WTC11 (cell line): ENCODE measurements at regions not wholly inside any gene's neighbourhood (a gene's known extent, or its start where the extent isn't known, plus 50 kb on each side); places are given as distances from the start of the nearest gene placed in this dataset.
"Not testable (repeated sequence)": the region's sequence is repeated elsewhere in the genome, so short reads cannot be mapped to it uniquely, and the experiment has no call there.

Experiments used
- ATAC-seq: fragments of 200-7000 bp; cut with Tn5 transposase; 2 replicates; pipeline ENCODE4 v1.10.0; 2021; ENCODE audit warnings: mild to moderate bottlenecking, moderate library complexity
- CTCF ChIA-PET: fragments of 300-600 bp; sonication (Branson Sonifier 250); formaldehyde crosslinking; loops from one replicate; lab custom pipeline; 2021; ENCODE audit warnings: antibody characterized with exemption; lab: Charles Lee
- POLR2A ChIA-PET: fragments of 350-600 bp; sonication (Branson Sonifier 250); formaldehyde crosslinking; loops from one replicate; lab custom pipeline; 2021; ENCODE audit warnings: antibody characterized with exemption; lab: Charles Lee
- DNase-seq: peaks from one replicate; pipeline ENCODE4 v3.0.0; 2021; ENCODE audit warnings: low spot score
- H3K27ac Mint-ChIP-seq: 2 replicates; pipeline ENCODE4 v1.8.0; 2021; ENCODE audit warnings: mixed read lengths
- H3K27me3 Mint-ChIP-seq: 2 replicates; pipeline ENCODE4 v1.8.0; 2021; ENCODE audit warnings: low read depth, mild to moderate bottlenecking, moderate library complexity, mixed read lengths
- H3K36me3 Mint-ChIP-seq: 2 replicates; pipeline ENCODE4 v1.8.0; 2021; ENCODE audit warnings: mixed read lengths
- H3K4me1 Mint-ChIP-seq: 2 replicates; pipeline ENCODE4 v1.8.0; 2022; ENCODE audit warnings: mixed read lengths
- H3K4me3 Mint-ChIP-seq: 2 replicates; pipeline ENCODE4 v1.8.0; 2021; ENCODE audit warnings: mild to moderate bottlenecking, moderate library complexity, mixed read lengths
- H3K9me3 Mint-ChIP-seq: 2 replicates; pipeline ENCODE4 v1.8.0; 2021; ENCODE audit warnings: mixed read lengths
- CBFB ChIP-seq: sonication (generic); formaldehyde crosslinking; IDR thresholded peaks from 2 replicates; pipeline ENCODE4 v1.8.1; 2022; ENCODE audit warnings: mild to moderate bottlenecking, low read depth, missing genetic modification reagents
- EMX1 ChIP-seq: fragments of 250-450 bp; sonication (Bioruptor Pico); IDR thresholded peaks from 2 replicates; pipeline ENCODE4 v1.8.0; 2021; ENCODE audit warnings: mild to moderate bottlenecking
- ETV6 ChIP-seq: sonication (generic); formaldehyde crosslinking; IDR thresholded peaks from 2 replicates; pipeline ENCODE4 v1.8.1; 2022; ENCODE audit warnings: mild to moderate bottlenecking, missing genetic modification reagents
- FOXP1 ChIP-seq: sonication (generic); formaldehyde crosslinking; IDR thresholded peaks from 2 replicates; pipeline ENCODE4 v1.8.0; 2022; ENCODE audit warnings: missing genetic modification reagents, mild to moderate bottlenecking, moderate library complexity, borderline replicate concordance
- HMGXB4 ChIP-seq: sonication (generic); formaldehyde crosslinking; IDR thresholded peaks from 2 replicates; pipeline ENCODE4 v1.8.1; 2023; ENCODE audit warnings: mild to moderate bottlenecking, moderate library complexity, missing genetic modification reagents
- IRF2 ChIP-seq: sonication (generic); formaldehyde crosslinking; IDR thresholded peaks from 2 replicates; pipeline ENCODE4 v1.8.0; 2022; ENCODE audit warnings: low read depth, missing genetic modification reagents, borderline replicate concordance
- JAZF1 ChIP-seq: fragments of 250-450 bp; sonication (Bioruptor Pico); IDR thresholded peaks from 2 replicates; pipeline ENCODE4 v1.9.0; 2021; ENCODE audit warnings: moderate library complexity, mild to moderate bottlenecking, inconsistent platforms
- JUN ChIP-seq: sonication (generic); formaldehyde crosslinking; IDR thresholded peaks from 2 replicates; pipeline ENCODE4 v1.8.0; 2023; ENCODE audit warnings: mild to moderate bottlenecking, missing genetic modification reagents
- NR1H2 ChIP-seq: sonication (generic); formaldehyde crosslinking; IDR thresholded peaks from 2 replicates; pipeline ENCODE4 v1.9.0; 2021; ENCODE audit warnings: mild to moderate bottlenecking, moderate library complexity, missing genetic modification reagents
- OVOL2 ChIP-seq: fragments of 250-450 bp; sonication (Bioruptor Pico); IDR thresholded peaks from 2 replicates; pipeline ENCODE4 v1.9.0; 2021; ENCODE audit warnings: mild to moderate bottlenecking, borderline replicate concordance
- PRRX2 ChIP-seq: fragments of 250-450 bp; sonication (Bioruptor Pico); IDR thresholded peaks from 2 replicates; pipeline ENCODE4 v1.8.0; 2021; ENCODE audit warnings: mild to moderate bottlenecking
- RELA ChIP-seq: sonication (generic); formaldehyde crosslinking; IDR thresholded peaks from 2 replicates; pipeline ENCODE4 v1.8.1; 2022; ENCODE audit warnings: missing genetic modification reagents, mild to moderate bottlenecking, borderline replicate concordance
- RORB ChIP-seq: fragments of 250-450 bp; sonication (Bioruptor Pico); IDR thresholded peaks from 2 replicates; pipeline ENCODE4 v1.9.0; 2021; ENCODE audit warnings: mild to moderate bottlenecking
- SMAD4 ChIP-seq: sonication (generic); formaldehyde crosslinking; IDR thresholded peaks from 2 replicates; pipeline ENCODE4 v1.8.0; 2022; ENCODE audit warnings: mild to moderate bottlenecking, missing genetic modification reagents
- SOX15 ChIP-seq: fragments of 250-450 bp; sonication (Bioruptor Pico); IDR thresholded peaks from 2 replicates; pipeline ENCODE4 v1.9.0; 2021; ENCODE audit warnings: mild to moderate bottlenecking
- SP1 ChIP-seq: sonication (generic); formaldehyde crosslinking; conservative IDR thresholded peaks from 2 replicates; pipeline ENCODE4 v1.8.1; 2022; ENCODE audit warnings: missing genetic modification reagents
- TEAD1 ChIP-seq: sonication (generic); formaldehyde crosslinking; IDR thresholded peaks from 2 replicates; pipeline ENCODE4 v1.8.0; 2022; ENCODE audit warnings: mild to moderate bottlenecking, missing genetic modification reagents
- ZNF121 ChIP-seq: sonication (generic); formaldehyde crosslinking; IDR thresholded peaks from 2 replicates; pipeline ENCODE4 v1.8.0; 2023; ENCODE audit warnings: missing genetic modification reagents
- ZNF138 ChIP-seq: sonication (generic); formaldehyde crosslinking; conservative IDR thresholded peaks from 2 replicates; pipeline ENCODE4 v1.8.1; 2022; ENCODE audit warnings: mild to moderate bottlenecking, moderate library complexity, missing genetic modification reagents
- ZNF317 ChIP-seq: sonication (generic); formaldehyde crosslinking; IDR thresholded peaks from 2 replicates; pipeline ENCODE4 v1.8.1; 2023; ENCODE audit warnings: low read depth, mild to moderate bottlenecking, moderate library complexity, missing genetic modification reagents, borderline replicate concordance
- ZNF671 ChIP-seq: fragments of 250-450 bp; sonication (Bioruptor Pico); IDR thresholded peaks from 2 replicates; pipeline ENCODE4 v1.8.0; 2021; ENCODE audit warnings: mild to moderate bottlenecking
- ZSCAN18 ChIP-seq: fragments of 250-450 bp; sonication (Bioruptor Pico); IDR thresholded peaks from 2 replicates; pipeline ENCODE4 v2.1.2; 2022; ENCODE audit warnings: mild to moderate bottlenecking, moderate library complexity
- TF ChIP-seq, protein P1 (sequence below): sonication (generic); formaldehyde crosslinking; IDR thresholded peaks from 2 replicates; pipeline ENCODE4 v1.8.0; 2023; ENCODE audit warnings: mild to moderate bottlenecking, missing genetic modification reagents
- TF ChIP-seq, protein P2 (sequence below): sonication (generic); formaldehyde crosslinking; IDR thresholded peaks from 2 replicates; pipeline ENCODE4 v1.8.1; 2022; ENCODE audit warnings: low read depth, mild to moderate bottlenecking, moderate library complexity, missing genetic modification reagents, borderline replicate concordance

DNA sequence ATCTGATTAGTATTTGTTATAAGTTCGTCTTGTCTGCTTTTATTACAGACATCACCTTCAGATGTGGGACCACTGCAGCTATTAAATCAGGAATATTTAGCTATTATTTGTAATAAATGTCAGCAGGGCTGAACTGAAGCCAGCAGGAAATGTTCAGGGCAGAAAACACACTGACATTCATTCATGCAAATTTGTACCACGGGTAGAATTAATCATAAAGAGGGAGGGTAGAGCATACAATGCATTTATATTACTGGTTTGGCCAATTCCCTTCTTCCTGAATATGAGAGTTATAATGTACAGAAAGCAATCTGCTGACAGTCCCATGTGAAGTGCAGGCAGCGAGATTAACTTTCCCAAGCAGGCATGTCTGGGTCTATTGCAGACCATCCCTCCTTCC lies 117.3 kb upstream of the NUDT12 start (continued):
- TF ChIP-seq TEAD1 (CRISPR knock-in tag) (no peak), NR1H2 (CRISPR knock-in tag) (no peak), ZSCAN18 (CRISPR knock-in tag) (no peak), ETV6 (CRISPR knock-in tag) (no peak), SP1 (CRISPR knock-in tag) (no peak), RORB (no peak), ZNF671 (CRISPR knock-in tag) (no peak), ZNF317 (no peak), EMX1 (no peak)
- TF ChIP-seq, protein P1, sequence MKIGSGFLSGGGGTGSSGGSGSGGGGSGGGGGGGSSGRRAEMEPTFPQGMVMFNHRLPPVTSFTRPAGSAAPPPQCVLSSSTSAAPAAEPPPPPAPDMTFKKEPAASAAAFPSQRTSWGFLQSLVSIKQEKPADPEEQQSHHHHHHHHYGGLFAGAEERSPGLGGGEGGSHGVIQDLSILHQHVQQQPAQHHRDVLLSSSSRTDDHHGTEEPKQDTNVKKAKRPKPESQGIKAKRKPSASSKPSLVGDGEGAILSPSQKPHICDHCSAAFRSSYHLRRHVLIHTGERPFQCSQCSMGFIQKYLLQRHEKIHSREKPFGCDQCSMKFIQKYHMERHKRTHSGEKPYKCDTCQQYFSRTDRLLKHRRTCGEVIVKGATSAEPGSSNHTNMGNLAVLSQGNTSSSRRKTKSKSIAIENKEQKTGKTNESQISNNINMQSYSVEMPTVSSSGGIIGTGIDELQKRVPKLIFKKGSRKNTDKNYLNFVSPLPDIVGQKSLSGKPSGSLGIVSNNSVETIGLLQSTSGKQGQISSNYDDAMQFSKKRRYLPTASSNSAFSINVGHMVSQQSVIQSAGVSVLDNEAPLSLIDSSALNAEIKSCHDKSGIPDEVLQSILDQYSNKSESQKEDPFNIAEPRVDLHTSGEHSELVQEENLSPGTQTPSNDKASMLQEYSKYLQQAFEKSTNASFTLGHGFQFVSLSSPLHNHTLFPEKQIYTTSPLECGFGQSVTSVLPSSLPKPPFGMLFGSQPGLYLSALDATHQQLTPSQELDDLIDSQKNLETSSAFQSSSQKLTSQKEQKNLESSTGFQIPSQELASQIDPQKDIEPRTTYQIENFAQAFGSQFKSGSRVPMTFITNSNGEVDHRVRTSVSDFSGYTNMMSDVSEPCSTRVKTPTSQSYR = no peak
- TF ChIP-seq, protein P2, sequence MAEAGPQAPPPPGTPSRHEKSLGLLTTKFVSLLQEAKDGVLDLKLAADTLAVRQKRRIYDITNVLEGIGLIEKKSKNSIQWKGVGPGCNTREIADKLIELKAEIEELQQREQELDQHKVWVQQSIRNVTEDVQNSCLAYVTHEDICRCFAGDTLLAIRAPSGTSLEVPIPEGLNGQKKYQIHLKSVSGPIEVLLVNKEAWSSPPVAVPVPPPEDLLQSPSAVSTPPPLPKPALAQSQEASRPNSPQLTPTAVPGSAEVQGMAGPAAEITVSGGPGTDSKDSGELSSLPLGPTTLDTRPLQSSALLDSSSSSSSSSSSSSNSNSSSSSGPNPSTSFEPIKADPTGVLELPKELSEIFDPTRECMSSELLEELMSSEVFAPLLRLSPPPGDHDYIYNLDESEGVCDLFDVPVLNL (CRISPR knock-in tag) = no peak

DNA sequence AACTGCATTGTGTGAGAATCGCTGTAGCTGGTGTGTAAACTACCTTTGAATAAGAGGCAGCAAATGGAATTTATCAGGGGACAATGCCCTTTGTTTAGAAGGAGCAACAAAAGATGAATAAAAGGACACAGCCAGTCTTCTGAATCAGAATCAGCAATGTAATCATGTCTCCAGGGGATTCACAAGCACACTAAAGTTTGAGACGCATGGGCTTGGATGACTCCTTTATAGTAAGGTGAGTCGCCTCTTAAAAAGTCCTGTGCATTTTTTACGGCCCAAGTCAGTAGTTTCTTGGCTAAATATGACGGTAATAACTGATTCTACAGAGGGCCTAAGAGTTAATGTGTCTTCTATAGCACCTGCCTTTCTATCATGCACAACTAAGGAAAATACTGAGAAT lies 113.6 kb upstream of the NUDT12 start:
- DNase-seq, H3K36me3 Mint-ChIP-seq, H3K27me3 Mint-ChIP-seq, H3K4me1 Mint-ChIP-seq, CTCF ChIA-PET, POLR2A ChIA-PET, H3K9me3 Mint-ChIP-seq, ATAC-seq, H3K27ac Mint-ChIP-seq, H3K4me3 Mint-ChIP-seq: not testable (repeated sequence)

DNA sequence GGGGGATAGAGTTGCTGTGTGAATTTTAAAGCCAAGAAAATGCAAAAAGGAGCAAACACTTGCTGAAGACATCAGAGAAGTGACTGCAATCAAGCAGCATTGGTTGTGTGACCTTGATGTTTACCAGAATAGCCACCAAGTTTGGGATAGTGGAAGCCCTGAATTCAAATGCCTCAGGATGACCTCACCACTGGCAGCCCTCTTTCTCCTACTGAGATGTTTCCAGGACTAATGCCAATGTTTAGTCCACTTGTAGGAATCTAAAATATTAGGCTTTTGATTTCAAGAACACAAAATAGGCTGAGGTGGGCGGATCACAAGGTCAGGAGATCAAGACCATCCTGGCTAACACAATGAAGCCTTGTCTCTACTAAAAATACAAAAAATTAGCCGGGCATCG lies 112.2 kb upstream of the NUDT12 start:
- CTCF ChIA-PET = no interaction called here

More for the DNA sequence above, 112.2 kb upstream of the NUDT12 start:
- H3K27ac Mint-ChIP-seq = no peak overlapping the region
- H3K9me3 Mint-ChIP-seq = no peaks in the 10 kb centered on the region
- H3K4me3 Mint-ChIP-seq = no peak overlapping the region
- no peak for TF ChIP-seq ZNF317
- no peak for TF ChIP-seq SOX15 (CRISPR knock-in tag)
- TF ChIP-seq CBFB (CRISPR knock-in tag) = no peak
- TF ChIP-seq NR1H2 (CRISPR knock-in tag) = no peak
- TF ChIP-seq, protein P2 (CRISPR knock-in tag) = no peak
- TF ChIP-seq HMGXB4 = no peak
- TF ChIP-seq IRF2 (CRISPR knock-in tag) = no peak
- TF ChIP-seq FOXP1 = no peak
- no peak for TF ChIP-seq JAZF1
- TF ChIP-seq PRRX2 (CRISPR knock-in tag) = no peak
- no peak for TF ChIP-seq JUN (CRISPR knock-in tag)
- TF ChIP-seq ZNF121 = no peak
- TF ChIP-seq ZNF138 (CRISPR knock-in tag) = no peak
- TF ChIP-seq ETV6 (CRISPR knock-in tag) = no peak
- TF ChIP-seq SMAD4 (CRISPR knock-in tag) = no peak
- no peak for TF ChIP-seq RELA (CRISPR knock-in tag)
- no peak for TF ChIP-seq OVOL2 (CRISPR knock-in tag)
- DNase-seq (no peak), ATAC-seq (no peak)
- POLR2A ChIA-PET = no interaction called here
- H3K27me3 Mint-ChIP-seq = no peaks in the 10 kb centered on the region
- H3K36me3 Mint-ChIP-seq = no peaks in the 10 kb centered on the region
- H3K4me1 Mint-ChIP-seq = peaks cover 6% of the 10 kb centered on the region
